HG03439 (cell line): ENCODE measurements at regions not wholly inside any gene's neighbourhood (a gene's known extent, or its start where the extent isn't known, plus 50 kb on each side); places are given as distances from the start of the nearest gene placed in this dataset.

Source experiments
- ATAC-seq: cut with Tn5 transposase; IDR thresholded peaks from one replicate; pipeline ENCODE4 v1.9.1; 2021; ENCODE audit warnings: mild to moderate bottlenecking, moderate library complexity; ENCODE audit not compliant: unreplicated experiment

DNA sequence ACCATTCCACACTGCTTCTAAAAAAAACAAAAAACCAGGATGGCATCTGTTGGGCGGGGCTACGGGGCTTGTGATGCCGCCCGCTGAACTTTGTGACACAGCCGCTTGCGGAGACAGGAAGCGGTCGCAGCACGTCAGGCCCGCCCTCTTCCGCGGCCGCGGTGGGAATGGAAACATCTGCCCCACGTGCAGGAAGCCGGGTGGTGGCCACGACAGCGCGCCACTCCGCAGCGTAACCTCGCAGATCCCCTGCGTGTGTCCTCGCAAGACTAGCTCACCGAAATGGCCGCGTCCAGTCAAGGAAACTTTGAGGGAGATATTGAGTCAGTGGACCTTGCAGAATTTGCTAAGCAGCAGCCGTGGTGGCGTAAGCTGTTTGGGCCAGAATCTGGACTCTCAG, 168.5 kb downstream of the SUCLG1 start:
- ATAC-seq = no peak

DNA sequence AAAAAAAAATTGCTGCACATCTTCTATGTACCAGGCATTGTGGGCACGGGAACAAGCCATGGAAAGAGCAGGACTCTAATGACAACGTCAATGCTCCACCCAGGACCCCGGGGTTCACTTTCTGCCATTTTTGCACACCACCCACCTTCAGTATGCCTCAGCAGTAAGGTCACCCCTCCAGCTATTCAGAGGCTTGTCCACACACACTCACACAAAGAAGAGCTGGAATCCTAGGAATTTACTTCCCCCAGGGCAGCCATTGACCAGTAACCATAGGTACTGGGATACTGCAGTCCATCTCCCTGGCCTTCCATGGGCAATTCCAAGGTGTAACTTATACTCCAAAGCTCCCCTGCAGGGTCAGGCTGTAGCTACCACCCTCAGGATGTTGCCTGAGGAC, 170.8 kb downstream of the SUCLG1 start:
- no peak for ATAC-seq

DNA sequence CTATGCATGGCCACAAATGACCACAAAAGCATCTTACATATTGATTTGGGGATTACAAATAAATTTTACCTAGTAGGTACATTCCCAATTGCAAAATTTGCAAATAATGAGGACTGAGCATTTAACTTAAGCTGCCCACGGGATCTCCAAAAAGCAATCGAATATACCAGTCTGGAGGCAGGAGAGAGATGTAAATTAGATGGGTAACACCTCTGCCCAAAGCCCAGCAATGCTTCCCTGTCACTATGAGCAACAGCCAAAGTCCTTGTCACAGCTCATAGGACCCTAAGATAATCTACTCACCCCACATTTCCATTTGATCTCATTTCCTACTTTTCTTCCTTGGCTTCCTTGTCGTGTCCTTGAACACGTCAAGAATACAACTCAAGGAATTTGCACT, 172.2 kb downstream of the SUCLG1 start:
- ATAC-seq = no peak

DNA sequence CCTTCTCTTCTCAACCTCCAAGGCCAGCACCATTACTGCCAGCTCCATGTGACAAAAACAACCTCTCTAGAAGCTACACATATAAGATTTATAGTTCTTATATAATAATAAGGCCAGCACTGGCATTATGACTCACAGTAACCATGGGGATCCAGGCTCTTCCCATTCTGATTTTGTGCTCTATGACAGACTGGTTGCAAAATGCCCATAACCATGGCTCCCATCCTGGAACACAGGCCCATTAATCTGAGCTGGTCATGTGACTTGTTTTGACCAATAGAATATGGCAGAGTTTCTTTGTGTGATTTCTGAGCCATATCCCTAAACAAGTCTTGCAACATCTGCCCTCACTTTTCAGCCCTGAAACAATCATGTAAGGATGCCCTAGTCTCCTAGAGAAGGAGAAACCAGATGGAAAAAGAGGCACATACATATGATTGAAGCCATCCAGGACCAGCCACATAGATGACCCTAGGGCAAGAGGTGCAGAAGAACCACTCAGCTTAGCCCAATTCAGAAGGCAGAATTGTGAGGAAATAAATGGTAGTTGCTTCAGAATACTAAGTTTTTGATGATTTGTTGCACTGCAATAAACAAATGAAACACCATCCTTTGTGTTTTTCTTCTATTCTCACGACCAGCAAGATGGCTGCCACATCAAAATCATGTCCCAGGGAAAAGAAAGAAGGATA, 173.9 kb downstream of the SUCLG1 start:
- no peak for ATAC-seq

DNA sequence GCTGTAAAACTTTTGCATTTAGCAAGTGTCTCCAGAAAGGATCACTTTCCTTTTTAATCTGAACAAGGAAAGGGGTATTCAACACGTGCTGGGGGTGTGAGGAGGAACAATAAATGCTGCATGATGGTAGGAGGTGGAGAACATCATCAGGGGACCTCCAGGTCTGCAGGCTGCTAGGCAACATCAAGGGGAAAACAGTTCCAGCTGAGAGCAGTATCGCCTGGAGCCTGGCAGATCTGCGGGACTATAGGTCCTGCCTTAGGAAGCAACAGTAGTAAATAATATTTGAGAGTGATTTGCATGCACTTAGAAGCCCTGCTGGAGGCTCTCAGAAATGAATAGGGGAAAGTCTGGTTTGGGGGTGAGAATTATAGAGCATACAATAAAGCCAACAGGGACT, 175.6 kb downstream of the SUCLG1 start:
- ATAC-seq = no peak

DNA sequence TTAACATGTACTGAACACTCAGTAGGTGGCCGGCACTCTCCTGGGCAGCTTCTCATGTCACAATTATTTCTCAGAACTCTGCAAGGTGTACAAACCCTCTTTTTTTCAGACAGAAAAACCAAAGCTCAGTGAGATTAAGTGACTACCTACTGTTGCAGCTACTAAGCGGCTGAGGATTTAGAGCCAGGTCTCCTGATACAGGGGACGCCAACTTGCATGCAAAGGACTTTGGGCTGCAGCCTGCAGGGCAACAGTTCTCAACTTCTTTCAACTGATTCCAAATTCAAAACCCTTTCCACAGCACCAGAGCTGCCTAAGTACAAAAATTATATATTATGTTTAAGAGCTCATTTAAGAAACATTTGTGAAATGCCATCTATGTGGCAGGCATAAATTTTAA, 177.6 kb downstream of the SUCLG1 start:
- ATAC-seq = no peak

DNA sequence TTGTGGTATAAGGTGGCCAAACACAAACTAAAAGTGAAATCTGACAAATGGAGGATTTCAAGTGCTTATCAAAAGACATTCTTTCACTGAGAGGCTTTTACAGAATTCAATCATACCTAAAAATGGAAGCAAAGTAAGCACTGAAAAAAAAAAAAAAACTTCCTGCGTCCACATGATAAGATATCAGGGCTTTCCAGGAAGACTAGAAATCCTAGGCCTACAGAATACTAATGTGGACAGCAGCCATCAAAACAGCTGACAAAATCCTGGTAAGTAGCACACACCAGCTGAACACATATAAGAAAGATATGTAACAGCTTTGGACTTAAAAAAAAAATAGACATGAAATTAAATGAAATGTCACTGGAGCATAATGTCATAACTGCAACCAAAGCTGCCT, 178.2 kb downstream of the SUCLG1 start:
- no peak for ATAC-seq

DNA sequence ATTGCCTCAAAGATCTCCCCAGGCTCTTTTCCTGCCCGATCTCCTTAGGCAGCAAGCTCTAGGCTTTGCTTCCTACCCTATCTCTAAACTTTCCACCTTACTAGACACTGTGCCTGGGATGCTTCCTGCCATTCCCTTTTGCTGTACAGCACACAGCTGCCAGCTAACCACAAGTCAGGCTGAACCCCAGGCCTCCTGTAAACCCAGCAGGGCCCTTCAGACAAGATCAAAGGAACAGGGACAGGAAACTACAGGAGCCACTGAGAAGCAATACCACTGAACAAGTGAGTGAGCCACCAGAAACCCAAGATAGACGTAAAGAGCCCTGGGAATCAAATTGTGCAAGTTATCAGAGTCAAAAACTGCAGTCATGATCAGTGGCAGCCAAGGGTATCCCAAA, 180.7 kb downstream of the SUCLG1 start:
- ATAC-seq = no peak

DNA sequence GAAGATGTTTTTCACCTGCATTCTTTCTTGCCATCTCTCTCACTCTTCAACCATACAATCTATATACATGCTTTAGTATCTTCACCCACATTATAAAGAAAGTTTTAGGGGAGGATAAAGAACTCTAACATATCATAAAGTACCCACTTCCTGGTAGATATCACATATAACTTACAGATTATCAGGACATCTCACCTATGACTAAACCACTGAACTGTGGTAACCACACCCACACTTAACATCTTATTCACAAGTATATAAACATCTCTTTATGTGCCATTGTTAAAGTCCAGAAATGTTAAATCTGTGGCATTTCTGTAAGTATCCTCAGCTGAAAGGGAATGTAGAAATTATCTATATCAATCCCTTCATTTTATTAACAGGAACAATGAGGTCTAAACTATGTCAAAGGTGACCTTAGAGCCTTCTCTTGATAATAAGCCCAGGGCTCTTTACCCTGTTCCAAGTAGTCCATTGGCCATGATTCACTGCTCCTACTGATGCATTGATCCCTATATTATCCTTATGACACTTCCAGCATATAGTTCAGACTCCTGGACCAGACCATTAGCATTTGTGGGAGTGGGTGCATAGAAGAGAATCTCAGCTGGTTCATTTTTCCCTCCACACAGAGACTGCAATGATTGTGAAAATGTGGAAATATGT, 182.4 kb downstream of the SUCLG1 start:
- ATAC-seq = no peak

DNA sequence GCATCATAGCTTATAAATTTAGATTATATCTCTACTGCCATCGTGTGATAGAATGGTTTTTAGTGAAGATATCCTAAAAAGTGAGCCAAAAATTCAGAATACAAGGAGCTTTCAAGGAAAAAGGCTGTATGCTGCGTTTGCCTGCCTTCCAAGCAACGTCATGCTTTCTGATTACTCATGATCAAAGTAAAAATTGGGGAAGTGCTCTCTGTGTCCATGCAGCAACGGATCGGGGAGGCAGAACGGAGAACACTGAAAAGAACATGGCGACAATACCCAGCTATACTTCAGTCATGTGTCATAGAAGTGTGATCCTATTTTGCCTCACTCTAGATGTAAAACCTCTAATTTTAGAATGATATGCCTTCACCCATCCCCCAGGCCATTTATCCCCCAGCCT, 185.7 kb downstream of the SUCLG1 start:
- ATAC-seq = no peak

DNA sequence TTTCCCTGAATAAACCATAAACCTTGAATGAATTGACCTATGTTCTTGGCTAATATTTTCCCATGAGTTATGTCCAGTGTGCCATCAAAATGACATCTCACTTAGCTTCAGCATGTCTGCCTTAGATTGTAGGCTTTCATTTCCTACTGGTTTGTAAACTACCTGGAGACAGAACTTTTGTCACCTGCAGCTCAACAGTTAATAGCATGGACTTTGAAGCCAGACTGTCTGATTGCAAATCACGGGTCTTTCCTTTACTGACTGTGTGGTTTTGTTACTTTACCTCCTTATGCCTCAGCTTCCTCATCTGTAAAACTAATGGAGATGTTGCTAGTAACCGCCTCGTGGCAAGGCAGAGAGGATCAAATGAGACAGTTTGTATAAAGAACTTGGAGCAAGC, 187.1 kb downstream of the SUCLG1 start:
- no peak for ATAC-seq

DNA sequence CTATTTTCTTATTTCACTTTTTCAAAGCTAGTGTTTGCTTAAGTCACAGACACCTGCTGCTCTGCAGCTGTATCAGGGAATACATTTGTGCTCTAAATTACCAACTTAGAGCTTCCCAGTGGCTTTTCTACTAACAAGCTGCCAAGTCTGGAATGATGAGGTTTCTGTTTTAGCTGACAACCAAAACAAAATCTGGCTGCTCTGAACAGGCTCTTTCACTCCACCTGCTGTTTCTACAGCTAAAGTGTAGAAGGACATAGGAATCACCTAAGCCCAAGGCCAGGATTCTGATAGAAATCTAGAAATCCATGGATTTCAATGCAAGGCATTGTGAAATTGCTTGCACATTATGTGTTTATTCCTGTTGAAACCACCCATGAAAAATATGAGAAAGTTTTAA, 201.2 kb downstream of the SUCLG1 start:
- ATAC-seq = no peak

DNA sequence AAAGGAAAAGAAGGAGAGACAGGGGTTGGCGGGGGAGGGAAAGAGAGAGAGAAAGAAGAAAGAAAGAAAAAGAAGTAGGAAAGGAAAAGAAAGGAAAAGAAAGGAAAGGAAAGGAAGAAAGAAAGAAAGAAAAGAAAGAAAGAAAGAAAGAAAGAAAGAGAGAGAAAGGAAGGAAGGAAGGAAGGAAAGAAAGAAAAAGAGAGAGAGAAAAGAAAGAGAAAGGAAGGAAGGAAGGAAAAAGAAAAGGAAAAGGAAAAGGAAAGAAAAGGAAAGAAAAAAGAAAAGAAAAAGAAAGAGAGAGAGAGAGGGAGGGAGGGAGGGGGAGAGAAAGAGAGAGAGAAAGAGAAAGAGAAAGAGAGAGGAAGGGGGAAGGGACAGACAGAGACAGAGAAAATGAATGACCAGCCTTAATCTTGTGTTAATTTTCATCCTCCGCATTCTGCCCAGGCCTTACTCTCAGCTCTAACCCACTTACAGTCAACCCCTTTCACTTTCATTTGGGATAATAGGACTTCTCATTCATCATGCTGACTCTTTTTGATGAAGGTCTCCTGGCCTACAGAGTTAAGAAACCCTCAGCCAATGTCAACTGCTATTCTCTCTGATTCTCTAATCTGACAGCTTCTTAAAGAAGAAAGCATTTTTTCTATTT, 207.3 kb downstream of the SUCLG1 start:
- no peak for ATAC-seq

DNA sequence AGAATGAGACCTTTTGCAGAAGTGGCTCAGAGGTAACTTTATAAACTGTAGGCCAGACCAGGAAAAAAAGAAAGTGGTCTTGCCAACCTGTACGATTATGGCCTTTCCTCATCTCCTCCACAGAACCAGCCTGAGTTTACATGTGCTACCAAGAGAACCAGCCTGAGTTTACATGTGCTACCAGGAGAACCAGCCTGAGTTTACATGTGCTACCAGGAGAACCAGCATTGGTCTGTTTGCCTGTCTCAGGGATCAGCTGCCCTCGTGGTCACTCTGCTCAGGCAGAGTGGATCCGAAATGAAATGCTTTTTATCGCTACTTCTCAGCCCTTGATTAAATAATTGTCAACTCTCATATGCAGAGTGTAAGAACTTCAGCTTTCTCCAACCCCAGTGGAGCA, 209.9 kb downstream of the SUCLG1 start:
- ATAC-seq = no peak

DNA sequence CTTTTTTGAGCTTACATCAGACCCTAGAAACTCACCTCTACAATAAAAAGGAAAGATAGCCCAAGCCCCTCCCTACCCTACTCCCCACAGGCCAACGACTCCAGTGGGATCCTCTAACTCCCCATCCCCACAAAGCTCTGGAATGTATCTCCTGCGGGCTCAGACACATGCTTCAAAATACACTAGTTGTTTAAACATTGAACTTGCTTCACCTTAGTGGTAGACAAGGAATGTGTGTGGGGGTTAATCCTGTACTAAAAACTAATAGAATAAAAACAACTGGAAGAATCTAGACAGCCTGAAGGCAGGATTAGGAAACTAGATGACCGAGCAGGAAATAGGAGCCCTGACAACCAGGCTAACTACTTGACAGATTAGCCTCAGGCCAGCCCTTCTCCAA, 211.5 kb downstream of the SUCLG1 start:
- ATAC-seq = no peak

DNA sequence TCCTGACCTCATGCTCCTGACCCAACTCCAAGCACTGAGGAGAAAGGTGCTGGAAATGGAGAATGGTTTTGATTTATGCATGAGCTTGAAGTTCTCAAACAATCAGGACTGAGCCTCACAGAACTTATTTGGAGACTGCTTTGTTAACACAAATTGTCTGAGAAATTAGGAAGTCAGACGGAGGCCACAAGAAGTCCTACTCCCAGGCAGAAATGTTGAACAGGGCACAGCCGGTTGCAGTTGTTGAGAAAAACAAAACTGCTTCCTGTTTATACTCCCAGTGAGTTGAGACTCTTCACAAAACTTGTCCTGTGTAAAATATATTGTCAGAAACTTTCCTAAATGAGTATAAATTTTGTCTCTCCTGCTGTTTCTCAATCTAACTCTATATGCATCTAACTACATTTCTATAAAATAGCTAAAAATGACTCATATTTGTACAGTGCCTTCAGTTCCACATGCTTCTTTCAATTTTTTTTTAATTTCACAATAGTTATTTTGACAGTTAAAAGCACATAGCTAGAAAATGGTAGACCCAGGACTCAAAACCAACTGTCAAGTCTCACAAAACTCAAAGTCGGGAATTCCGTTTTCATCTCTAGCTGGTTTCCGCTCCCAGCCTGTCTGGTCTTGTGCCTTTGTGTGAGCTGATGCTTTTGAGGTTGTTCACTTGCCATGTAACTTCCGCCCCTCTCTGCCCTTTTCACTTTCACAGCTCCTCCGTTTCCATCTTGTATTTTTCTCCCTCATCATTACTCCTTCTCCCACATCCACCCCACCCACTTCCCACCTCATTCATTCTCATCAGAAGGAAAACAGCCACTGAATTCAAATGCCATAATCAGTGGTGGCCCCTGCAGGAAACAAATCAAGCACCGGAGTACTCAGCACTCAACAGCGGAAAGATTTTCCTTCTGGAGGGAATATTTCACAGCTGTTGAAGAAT, 215.0 kb downstream of the SUCLG1 start:
- no peak for ATAC-seq

DNA sequence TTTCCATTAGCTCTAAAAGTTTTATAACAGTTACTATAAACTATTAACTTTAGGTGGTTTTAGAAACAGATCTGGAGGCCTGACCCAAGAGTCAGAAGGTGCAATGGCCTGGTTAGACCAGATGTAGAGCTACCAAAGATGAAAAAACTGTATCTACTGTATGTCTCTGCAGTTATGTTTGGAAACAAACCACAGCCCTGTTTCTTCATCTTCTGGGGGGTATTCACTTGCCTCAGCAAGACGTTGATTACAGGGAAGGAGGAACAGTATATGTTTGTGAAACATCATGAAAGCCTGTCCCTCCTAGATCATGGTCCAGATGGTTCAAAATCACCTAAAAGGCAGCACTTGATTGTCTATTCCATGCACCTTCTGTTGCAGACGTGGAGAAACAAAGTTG, 220.2 kb downstream of the SUCLG1 start:
- ATAC-seq = no peak

DNA sequence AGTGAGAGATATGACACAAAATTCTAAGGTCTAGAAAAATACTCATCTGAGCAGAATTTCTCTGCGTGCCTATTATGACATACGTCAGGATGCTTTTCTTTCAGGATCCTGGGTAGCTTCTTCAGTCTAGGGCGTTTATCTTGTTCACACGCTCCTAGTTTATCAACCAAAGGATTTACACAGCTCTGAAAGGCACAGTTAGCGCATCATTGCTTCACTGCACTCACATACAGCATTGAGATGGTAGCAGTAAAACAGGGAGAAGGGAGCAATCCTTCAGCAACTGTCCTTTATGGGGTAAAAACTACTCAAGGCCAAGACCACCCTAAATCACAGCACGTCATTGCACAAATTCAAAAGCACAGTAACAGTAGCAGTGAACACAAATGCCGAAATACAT, 222.8 kb downstream of the SUCLG1 start:
- no peak for ATAC-seq

DNA sequence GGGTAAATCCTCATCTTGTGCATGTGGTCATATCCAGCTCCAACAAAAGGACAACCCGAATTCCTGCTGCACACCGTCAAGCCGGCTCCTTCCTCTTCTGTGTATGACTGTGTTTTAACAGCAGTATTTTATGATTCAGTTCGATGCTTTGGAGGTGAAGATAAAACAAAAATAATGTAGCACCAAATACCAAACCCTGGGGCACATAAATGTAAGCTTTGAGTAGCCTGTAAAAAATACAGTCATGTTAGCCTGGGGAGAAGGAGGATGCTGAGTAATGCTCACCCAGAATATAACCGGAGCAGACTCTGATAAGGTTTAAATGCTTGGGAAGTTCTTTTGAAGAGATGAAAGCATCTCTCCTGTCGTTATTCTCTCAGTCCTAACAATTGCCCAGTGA, 225.0 kb downstream of the SUCLG1 start:
- no peak for ATAC-seq

DNA sequence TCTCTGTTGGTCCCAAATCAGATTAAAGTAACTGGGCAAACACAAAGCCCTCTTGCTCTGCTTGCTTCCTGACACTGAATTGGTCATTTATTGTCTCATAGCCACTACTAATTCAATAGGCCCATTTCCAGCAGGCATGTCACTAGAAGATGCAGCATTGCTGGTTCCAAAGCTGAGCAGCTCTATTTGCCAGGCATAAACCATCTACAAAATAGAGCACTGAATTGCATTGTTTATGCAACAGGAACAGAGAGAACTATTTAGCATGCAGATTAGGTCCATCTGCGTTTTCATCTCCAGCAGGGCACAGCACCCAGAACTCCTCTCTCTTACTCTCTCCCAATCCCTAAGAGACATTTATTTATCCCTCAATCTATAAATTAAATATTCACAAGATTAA, 227.6 kb downstream of the SUCLG1 start:
- ATAC-seq = no peak

DNA sequence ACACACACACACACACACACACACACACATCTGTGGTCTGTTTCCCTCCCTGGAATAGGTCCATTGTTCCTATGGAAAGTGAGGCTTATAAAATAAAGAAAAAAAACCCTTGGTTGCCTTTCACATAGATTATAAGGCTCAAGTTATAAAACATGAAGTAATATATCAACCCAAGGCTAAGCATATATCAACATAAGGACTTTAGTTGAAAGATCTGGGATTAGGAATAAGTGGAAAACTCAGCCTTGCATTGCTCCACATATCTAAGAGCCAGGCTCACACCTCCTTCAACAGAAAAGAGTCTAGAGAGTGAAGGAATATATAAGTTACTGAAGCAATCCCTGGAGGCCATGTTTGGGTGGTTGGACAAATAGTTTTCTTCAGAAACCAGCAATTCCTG, 235.0 kb downstream of the SUCLG1 start:
- no peak for ATAC-seq
